Left lung (tissue), 4 donors: ENCODE measurements at regions not wholly inside any gene's neighbourhood (a gene's known extent, or its start where the extent isn't known, plus 50 kb on each side); places are given as distances from the start of the nearest gene placed in this dataset.

Source experiments
- ATAC-seq: fragments of 200-7000 bp; cut with Tn5 transposase; one replicate; pipeline ENCODE4 v1.9.1; 2020; ENCODE audit warnings: moderate library complexity
- DNase-seq, 4 donors: peaks; one replicate each; pipeline ENCODE4 v3.0.0-alpha.2; 2013 to 2020
- H3K27ac ChIP-seq, 2 donors: fragments of 200-600 bp; sonication (generic) in 1 of 2; one replicate each; pipeline versions ENCODE4 v1.5.0 to v1.8.0; 2020 to 2021
- H3K27me3 ChIP-seq, 2 donors: fragments of 200-600 bp; sonication (generic) in 1 of 2; one replicate each; pipeline versions ENCODE4 v1.5.0 to v1.8.0; 2020 to 2021
- H3K36me3 ChIP-seq, 2 donors: fragments of 200-600 bp; sonication (generic) in 1 of 2; one replicate each; pipeline versions ENCODE4 v1.5.0 to v1.8.0; 2020 to 2021
- H3K4me1 ChIP-seq, 2 donors: fragments of 200-600 bp; one replicate each; pipeline ENCODE4 v1.8.0; 2021
- H3K4me3 ChIP-seq, 2 donors: fragments of 200-600 bp; sonication (generic) in 1 of 2; one replicate each; pipeline versions ENCODE4 v1.5.0 to v1.8.0; 2020 to 2021; ENCODE audit warnings: mild to moderate bottlenecking in 1 of 2
- H3K9me3 ChIP-seq, 2 donors: fragments of 200-600 bp; sonication (generic) in 1 of 2; one replicate each; pipeline versions ENCODE4 v1.5.0 to v1.8.0; 2020 to 2021
- CTCF ChIP-seq, 2 donors: fragments of 200-600 bp; sonication (generic) in 1 of 2; IDR thresholded peaks; one replicate each; pipeline versions ENCODE4 v1.5.0 to v1.8.0; 2021; ENCODE audit warnings: antibody characterized with exemption in 2 of 2
- intact Hi-C, 2 donors: fragments of 100-400 bp; cut with DNase I; formaldehyde crosslinking; loops; one replicate each; pipeline versions ENCODE4 v1.11.2 to v1.14.2; 2022
- donor health status: DM: no; HTN: yes; CAD: no.
- donor health status: DM: no; HTN: no; CAD: no.

- Histone ChIP-seq H3K9me3 (no peaks in the 10 kb centered on the region), H3K27ac (no peak overlapping the region), H3K4me3 (no peak overlapping the region), H3K27me3 (no peaks in the 10 kb centered on the region), H3K4me1 (no peaks in the 10 kb centered on the region), H3K36me3 (no peaks in the 10 kb centered on the region)
- intact Hi-C loops, result no loop called here
- no peak for TF ChIP-seq CTCF (IDR thresholded peaks at IDR 0.05)
- no peak for DNase-seq
- ATAC-seq, result peak; percentile 74
These were observed 121.7 kb upstream of the NOVA1 start for GRCh38 chr14:26719514-26719913.

- Histone ChIP-seq H3K4me3 (no peak overlapping the region), H3K27ac (no peak overlapping the region), H3K36me3 (no peaks in the 10 kb centered on the region), H3K27me3 (no peaks in the 10 kb centered on the region), H3K4me1 (no peaks in the 10 kb centered on the region), H3K9me3 (no peaks in the 10 kb centered on the region)
- TF ChIP-seq CTCF (IDR thresholded peaks at IDR 0.05), result no peak
- intact Hi-C loops, result no loop called here
- DNase-seq (no peak), ATAC-seq (no peak)
These were observed 124.4 kb upstream of the NOVA1 start for GRCh38 chr14:26722258-26722657.

- TF ChIP-seq CTCF (IDR thresholded peaks at IDR 0.05), result no peak
- ATAC-seq, result no peak
- intact Hi-C loops, result no loop called here
These were observed 132.0 kb upstream of the NOVA1 start for GRCh38 chr14:26729851-26730250.

GRCh38 chr14:26730929-26731618 is 133.2 kb upstream of the NOVA1 start:
- no peak overlapping the region for H3K27ac ChIP-seq
- peak in 2 of 4 donors; percentile 10 to 17 for DNase-seq
- peak; percentile 52 for ATAC-seq
- H3K4me3 ChIP-seq, result no peak overlapping the region
- no peak for TF ChIP-seq CTCF (IDR thresholded peaks at IDR 0.05)
- H3K4me1 ChIP-seq, result no peaks in the 10 kb centered on the region
- H3K9me3 ChIP-seq, result peaks cover 0 to 2% of the 10 kb centered on the region in 2 donors
- H3K36me3 ChIP-seq, result no peaks in the 10 kb centered on the region
- no peaks in the 10 kb centered on the region for H3K27me3 ChIP-seq
- intact Hi-C loops, result no loop called here

More at GRCh38 chr14:26729851-26730250, 132.0 kb upstream of the NOVA1 start:
- no peaks in the 10 kb centered on the region for H3K36me3 ChIP-seq
- no peaks in the 10 kb centered on the region for H3K27me3 ChIP-seq
- H3K4me1 ChIP-seq, result no peaks in the 10 kb centered on the region
- no peak overlapping the region for H3K4me3 ChIP-seq
- DNase-seq, result no peak
- no peaks in the 10 kb centered on the region for H3K9me3 ChIP-seq
- no peak overlapping the region for H3K27ac ChIP-seq

GRCh38 chr14:26735811-26736210 is 138.0 kb upstream of the NOVA1 start:
- peaks cover 0 to 2% of the 10 kb centered on the region in 2 donors for H3K9me3 ChIP-seq
- H3K4me3 ChIP-seq, result no peak overlapping the region
- no peaks in the 10 kb centered on the region for H3K27me3 ChIP-seq
- DNase-seq, result no peak
- H3K36me3 ChIP-seq, result no peaks in the 10 kb centered on the region
- H3K27ac ChIP-seq, result no peak overlapping the region
- intact Hi-C loops, result no loop called here
- no peak for TF ChIP-seq CTCF (IDR thresholded peaks at IDR 0.05)
- H3K4me1 ChIP-seq, result no peaks in the 10 kb centered on the region
- no peak for ATAC-seq
